Aorta (tissue), 5 donors: ENCODE measurements at regions not wholly inside any gene's neighbourhood (a gene's known extent, or its start where the extent isn't known, plus 50 kb on each side); places are given as distances from the start of the nearest gene placed in this dataset.

ENCODE experiments used
- ATAC-seq: fragments of 200-7000 bp; cut with Tn5 transposase; one replicate; pipeline ENCODE4 v1.9.1; 2022; ENCODE audit warnings: moderate library complexity; ENCODE audit not compliant: low FRiP score
- DNase-seq, 2 donors: peaks; one replicate each; pipeline ENCODE4 v3.0.0-alpha.2; 2020
- H3K27ac ChIP-seq, 2 donors: one replicate each; pipeline ENCODE4 v1.5.1; 2013; ENCODE audit warnings: low read length in 2 of 2, mild to moderate bottlenecking in 2 of 2, moderate library complexity in 2 of 2, control low read depth in 1 of 2, inconsistent platforms in 1 of 2, low read depth in 1 of 2
- H3K27me3 ChIP-seq, 2 donors: one replicate each; pipeline ENCODE4 v1.6.1; 2013; ENCODE audit warnings: control low read depth in 1 of 2, low read length in 1 of 2, mild to moderate bottlenecking in 1 of 2, moderate library complexity in 1 of 2; ENCODE audit not compliant: insufficient read depth in 2 of 2, control insufficient read depth in 1 of 2
- H3K36me3 ChIP-seq, 2 donors: one replicate each; pipeline ENCODE4 v1.6.1; 2013; ENCODE audit warnings: control low read depth in 1 of 2, low read length in 1 of 2, mild to moderate bottlenecking in 1 of 2; ENCODE audit not compliant: insufficient read depth in 2 of 2, control insufficient read depth in 1 of 2
- H3K4me1 ChIP-seq, 2 donors: one replicate each; pipeline ENCODE4 v1.6.1; 2013; ENCODE audit warnings: low read length in 2 of 2, control low read depth in 1 of 2, mild to moderate bottlenecking in 1 of 2, moderate library complexity in 1 of 2; ENCODE audit not compliant: insufficient read depth in 2 of 2, control insufficient read depth in 1 of 2
- H3K4me3 ChIP-seq, 2 donors: one replicate each; pipeline ENCODE4 v1.5.1; 2013; ENCODE audit warnings: low read length in 2 of 2, control low read depth in 1 of 2, mild to moderate bottlenecking in 1 of 2
- H3K9me3 ChIP-seq: one replicate; pipeline ENCODE4 v1.6.1; 2013; ENCODE audit warnings: mild to moderate bottlenecking, low read length; ENCODE audit not compliant: control insufficient read depth
- WGBS, 2 donors: extraction: QIAGEN DNeasy Blood & Tissue Kit; methylation state at CpG; one replicate each; pipeline ENCODE4 v1.1.7; 2013; 5-methylcytosine and 5-hydroxymethylcytosine counted together
- intact Hi-C, 2 donors: fragments of 100-400 bp; cut with DNase I; formaldehyde crosslinking; loops; one replicate each; pipeline versions ENCODE4 v1.14.2 to v1.15.0; 2022
- donor health status: healthy with polysubstance abuse.
- donor health status: Bipolar disorder and iron deficiency.
- donor health status: DM: no; HTN: no; CAD: no.
- donor health status: DM: no; HTN: no; CAD: no.
- donor health status: DM: yes; HTN: yes; CAD: no.

- no peak overlapping the region for H3K27ac ChIP-seq
- no peaks in the 10 kb centered on the region for H3K27me3 ChIP-seq
- H3K4me1 ChIP-seq, result no peaks in the 10 kb centered on the region
- no peaks in the 10 kb centered on the region for H3K36me3 ChIP-seq
- DNase-seq, result no peak
- intact Hi-C loops, result no loop called here
- H3K9me3 ChIP-seq, result no peaks in the 10 kb centered on the region
- no peak overlapping the region for H3K4me3 ChIP-seq
- ATAC-seq, result no peak
- 84 to 89% methylated on average over 5 of the region's 5 CpGs for WGBS, 2 donors
Observed at GRCh38 chr19:31119951-31120690, 229.1 kb downstream of the TSHZ3 start.

GRCh38 chr19:31118986-31119385, 230.2 kb downstream of the TSHZ3 start:
- ATAC-seq (no peak), DNase-seq (no peak)
- WGBS, 2 donors, result 29 to 40% methylated on average over 4 of the region's 4 CpGs
- Histone ChIP-seq H3K27me3 (no peaks in the 10 kb centered on the region), H3K36me3 (no peaks in the 10 kb centered on the region), H3K4me1 (no peaks in the 10 kb centered on the region), H3K27ac (no peak overlapping the region), H3K4me3 (no peak overlapping the region), H3K9me3 (no peaks in the 10 kb centered on the region)
- intact Hi-C loops, result no loop called here

- intact Hi-C loops, result no loop called here
Observed at GRCh38 chr19:31118287-31118955, 230.8 kb downstream of the TSHZ3 start.

GRCh38 chr19:31114585-31114984, 234.7 kb downstream of the TSHZ3 start:
- Histone ChIP-seq H3K9me3 (no peaks in the 10 kb centered on the region), H3K27me3 (no peaks in the 10 kb centered on the region), H3K4me1 (no peaks in the 10 kb centered on the region), H3K27ac (no peak overlapping the region), H3K4me3 (no peak overlapping the region), H3K36me3 (no peaks in the 10 kb centered on the region)
- no peak for ATAC-seq
- intact Hi-C loops, result no loop called here
- no peak for DNase-seq

More at GRCh38 chr19:31118287-31118955, 230.8 kb downstream of the TSHZ3 start:
- no peak overlapping the region for H3K27ac ChIP-seq
- 26 to 39% methylated on average over 15 of the region's 15 CpGs for WGBS, 2 donors
- H3K36me3 ChIP-seq, result no peaks in the 10 kb centered on the region
- no peak overlapping the region for H3K4me3 ChIP-seq
- H3K4me1 ChIP-seq, result no peaks in the 10 kb centered on the region
- peak in 1 of 2 donors; percentile 62 for DNase-seq
- H3K9me3 ChIP-seq, result no peaks in the 10 kb centered on the region
- no peaks in the 10 kb centered on the region for H3K27me3 ChIP-seq
- ATAC-seq, result peak; percentile 39

- no peaks in the 10 kb centered on the region for H3K36me3 ChIP-seq
- no peak for ATAC-seq
- intact Hi-C loops, result no loop called here
Observed at GRCh38 chr19:31113293-31113692, 235.9 kb downstream of the TSHZ3 start.

GRCh38 chr19:31112158-31112557, 237.1 kb downstream of the TSHZ3 start:
- no peaks in the 10 kb centered on the region for H3K4me1 ChIP-seq
- 81 to 84% methylated on average over 9 of the region's 9 CpGs for WGBS, 2 donors
- H3K27ac ChIP-seq, result no peak overlapping the region
- intact Hi-C loops, result no loop called here
- no peak for DNase-seq
- H3K4me3 ChIP-seq, result no peak overlapping the region
- ATAC-seq, result no peak
- no peaks in the 10 kb centered on the region for H3K36me3 ChIP-seq
- no peaks in the 10 kb centered on the region for H3K9me3 ChIP-seq
- H3K27me3 ChIP-seq, result no peaks in the 10 kb centered on the region

More at GRCh38 chr19:31113293-31113692, 235.9 kb downstream of the TSHZ3 start:
- H3K4me3 ChIP-seq, result no peak overlapping the region
- no peaks in the 10 kb centered on the region for H3K9me3 ChIP-seq
- H3K27ac ChIP-seq, result no peak overlapping the region
- no peaks in the 10 kb centered on the region for H3K4me1 ChIP-seq
- WGBS, 2 donors, result 9 to 13% methylated on average over 1 of the region's 1 CpG
- no peak for DNase-seq
- no peaks in the 10 kb centered on the region for H3K27me3 ChIP-seq

GRCh38 chr19:31111741-31112140, 237.5 kb downstream of the TSHZ3 start:
- H3K9me3 ChIP-seq, result no peaks in the 10 kb centered on the region
- no peaks in the 10 kb centered on the region for H3K27me3 ChIP-seq
- H3K4me1 ChIP-seq, result no peaks in the 10 kb centered on the region
- WGBS, 2 donors, result 58 to 72% methylated on average over 3 of the region's 3 CpGs
- H3K27ac ChIP-seq, result no peak overlapping the region
- no peak overlapping the region for H3K4me3 ChIP-seq
- intact Hi-C loops, result no loop called here
- DNase-seq (no peak), ATAC-seq (no peak)
- H3K36me3 ChIP-seq, result no peaks in the 10 kb centered on the region

- DNase-seq (peak in 1 of 2 donors; percentile 56), ATAC-seq (no peak)
- Histone ChIP-seq H3K27me3 (no peaks in the 10 kb centered on the region), H3K4me1 (no peaks in the 10 kb centered on the region), H3K27ac (no peak overlapping the region), H3K36me3 (no peaks in the 10 kb centered on the region), H3K9me3 (no peaks in the 10 kb centered on the region), H3K4me3 (no peak overlapping the region)
- WGBS, 2 donors, result 32 to 45% methylated on average over 5 of the region's 5 CpGs
- intact Hi-C loops, result no loop called here
Observed at GRCh38 chr19:31110336-31110735, 238.9 kb downstream of the TSHZ3 start.

- no peak for ATAC-seq
- Histone ChIP-seq H3K36me3 (no peaks in the 10 kb centered on the region), H3K27ac (no peak overlapping the region), H3K4me1 (no peaks in the 10 kb centered on the region), H3K4me3 (no peak overlapping the region), H3K9me3 (no peaks in the 10 kb centered on the region), H3K27me3 (no peaks in the 10 kb centered on the region)
- no peak for DNase-seq
- intact Hi-C loops, result no loop called here
- 25 to 32% methylated on average over 2 of the region's 2 CpGs for WGBS, 2 donors
Observed at GRCh38 chr19:31109636-31110035, 239.6 kb downstream of the TSHZ3 start.
